ENCODE measurements at regions not wholly inside any gene's neighbourhood (a gene's known extent, or its start where the extent isn't known, plus 50 kb on each side); places are given as distances from the start of the nearest gene placed in this dataset.

- DNase-seq, result no peak
Observed at GRCh38 chr21:18460979-18461378, 57.4 kb upstream of the TMPRSS15 start.

- no peak for DNase-seq
Observed at GRCh38 chr21:18461743-18462142, 58.2 kb upstream of the TMPRSS15 start.

- DNase-seq, result no peak
Observed at GRCh38 chr21:18467715-18468114, 64.1 kb upstream of the TMPRSS15 start.

GRCh38 chr21:18468790-18469189 is 65.2 kb upstream of the TMPRSS15 start:
- DNase-seq, result no peak

GRCh38 chr21:18476639-18477038 is 73.1 kb upstream of the TMPRSS15 start:
- no peak for DNase-seq

GRCh38 chr21:18477043-18477442 is 73.5 kb upstream of the TMPRSS15 start:
- no peak for DNase-seq

- DNase-seq, result no peak
Observed at GRCh38 chr21:18478513-18478912, 74.9 kb upstream of the TMPRSS15 start.

- no peak for DNase-seq
Observed at GRCh38 chr21:18488252-18488651, 84.7 kb upstream of the TMPRSS15 start.

- DNase-seq, result no peak
Observed at GRCh38 chr21:18493422-18493821, 89.8 kb upstream of the TMPRSS15 start.

GRCh38 chr21:18495523-18495922 is 91.9 kb upstream of the TMPRSS15 start:
- DNase-seq, result no peak

- DNase-seq, result no peak
Observed at GRCh38 chr21:18498431-18498830, 94.8 kb upstream of the TMPRSS15 start.

GRCh38 chr21:18499761-18500376 is 96.3 kb upstream of the TMPRSS15 start:
- peak; percentile 54 for DNase-seq

- DNase-seq, result no peak
Observed at GRCh38 chr21:18518054-18518481, 114.5 kb upstream of the TMPRSS15 start.

GRCh38 chr21:18521204-18521603 is 117.6 kb upstream of the TMPRSS15 start:
- no peak for DNase-seq

- DNase-seq, result no peak
Observed at GRCh38 chr21:18522181-18522972, 118.8 kb upstream of the TMPRSS15 start.

- DNase-seq, result no peak
Observed at GRCh38 chr21:18524097-18524880, 120.7 kb upstream of the TMPRSS15 start.

- DNase-seq, result no peak
Observed at GRCh38 chr21:18529254-18529653, 125.7 kb upstream of the TMPRSS15 start.

- no peak for DNase-seq
Observed at GRCh38 chr21:18542081-18542480, 138.5 kb upstream of the TMPRSS15 start.

- DNase-seq, result no peak
Observed at GRCh38 chr21:18545908-18546307, 142.3 kb upstream of the TMPRSS15 start.

- DNase-seq, result no peak
Observed at GRCh38 chr21:18547347-18547746, 143.8 kb upstream of the TMPRSS15 start.

GRCh38 chr21:18548249-18548648 is 144.7 kb upstream of the TMPRSS15 start:
- DNase-seq, result no peak

GRCh38 chr21:18549214-18549905 is 145.8 kb upstream of the TMPRSS15 start:
- no peak for DNase-seq

- no peak for DNase-seq
Observed at GRCh38 chr21:18550361-18550760, 146.8 kb upstream of the TMPRSS15 start.
